T-helper 1 cell treated with Interleukin-12 subunit alpha and Interleukin-12 subunit beta and Interleukin-4 antibody, amounts not matched to agents 30 ng/mL and 1 ng/mL, for 36 hours (primary cell): ENCODE measurements at regions not wholly inside any gene's neighbourhood (a gene's known extent, or its start where the extent isn't known, plus 50 kb on each side); places are given as distances from the start of the nearest gene placed in this dataset.
"Not testable (repeated sequence)": the region's sequence is repeated elsewhere in the genome, so short reads cannot be mapped to it uniquely, and the experiment has no call there.

Experiments
- intact Hi-C: fragments of 100-400 bp; cut with micrococcal nuclease; formaldehyde crosslinking; loops from one replicate; pipeline ENCODE4 v1.15.1; 2024

DNA sequence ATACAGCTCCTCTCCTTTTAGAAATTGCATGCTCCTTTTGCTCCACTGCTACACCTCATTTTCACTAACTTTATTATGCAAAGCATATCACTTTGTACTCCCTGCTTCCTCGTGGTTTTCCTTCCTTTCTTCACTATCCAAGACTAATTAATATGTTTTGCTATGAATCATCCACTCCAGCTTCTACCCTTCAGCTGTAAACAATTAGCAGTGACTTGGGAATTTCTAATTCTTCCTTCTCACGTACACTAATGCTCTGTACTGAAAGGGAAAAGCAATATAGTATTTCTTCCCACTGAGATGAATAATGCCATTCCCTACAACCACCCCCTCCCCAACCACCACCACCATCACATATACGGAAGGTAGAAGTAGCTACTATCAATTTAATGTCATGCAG, 1917.0 kb downstream of the MRPL39 start:
- intact Hi-C loops = no loop called here

DNA sequence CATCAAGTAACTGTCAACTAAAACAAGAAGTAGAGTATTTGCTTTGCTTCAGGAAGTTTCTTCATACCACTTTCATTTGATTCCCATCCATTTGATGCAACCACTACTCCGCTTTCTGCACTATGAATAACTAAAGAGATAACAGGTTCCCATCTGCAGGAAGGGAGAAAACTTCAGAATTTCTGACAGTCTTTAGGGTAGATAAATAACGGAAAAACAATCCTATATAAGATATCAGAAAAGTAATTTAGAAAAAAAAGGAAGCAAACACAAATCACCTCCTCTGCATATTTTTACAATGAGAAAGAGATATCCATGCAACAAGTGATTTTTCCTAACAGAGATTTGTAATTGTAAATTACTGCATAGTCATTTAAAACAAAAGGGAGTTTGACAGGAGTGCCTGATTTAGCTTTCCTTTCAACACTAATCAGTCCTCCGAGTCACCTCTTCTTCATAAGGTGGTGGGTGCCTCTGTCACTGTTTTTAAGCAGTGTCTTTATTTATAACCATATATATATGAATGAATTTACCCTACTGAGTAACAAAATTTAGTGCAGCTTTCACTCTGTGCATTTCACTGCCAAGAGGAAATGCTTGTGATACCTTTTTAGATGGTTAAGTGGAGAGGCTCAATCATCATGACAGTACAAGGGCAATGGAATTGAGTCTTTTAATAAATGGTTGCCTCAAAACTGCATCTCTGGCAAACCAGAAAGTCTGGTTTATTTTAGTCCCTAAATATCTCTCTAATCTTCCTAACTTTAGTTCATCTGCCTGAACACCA, 1920.4 kb downstream of the MRPL39 start:
- intact Hi-C loops = no loop called here

DNA sequence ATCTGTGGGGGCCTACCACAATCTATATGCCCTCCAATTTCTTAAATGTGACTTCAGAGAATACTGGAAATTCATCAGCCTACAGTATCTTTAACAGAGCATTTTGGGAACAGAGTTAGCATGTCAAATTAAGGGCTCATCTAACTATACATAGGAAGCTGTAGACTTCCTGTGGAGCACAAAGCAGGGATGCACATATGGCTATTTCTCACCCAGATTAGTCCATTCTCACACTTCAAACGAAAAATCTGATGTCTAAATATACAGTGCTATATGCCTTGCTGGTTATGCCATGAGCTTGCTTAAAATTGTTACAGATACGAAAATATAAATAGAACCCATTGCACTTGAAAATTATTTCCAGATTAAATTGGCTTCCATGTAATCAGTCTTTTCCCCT, 1922.8 kb downstream of the MRPL39 start:
- intact Hi-C loops = no loop called here

DNA sequence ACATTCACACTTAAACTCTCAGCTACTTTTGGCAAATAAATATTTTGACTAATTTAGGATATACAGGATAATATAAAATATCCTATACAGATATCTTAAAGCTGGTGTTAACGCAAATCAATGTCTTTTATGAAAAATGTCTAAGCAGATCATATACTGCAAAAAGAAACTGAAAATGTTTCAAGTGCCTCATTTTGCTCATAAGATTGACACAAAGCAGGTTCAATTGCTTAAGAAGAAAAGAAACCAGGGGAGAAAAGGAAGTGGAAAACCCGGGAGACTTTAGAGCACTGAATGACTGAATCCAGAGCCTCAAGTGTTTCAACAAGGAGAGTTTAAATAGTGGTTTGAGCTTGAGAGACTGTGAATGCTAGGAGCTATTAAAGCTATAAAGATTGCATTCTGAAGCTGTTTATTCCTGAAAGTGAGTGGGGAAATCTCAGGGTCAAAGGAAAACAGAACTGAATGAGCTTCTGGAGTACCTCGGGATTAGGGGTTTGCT, 1943.0 kb downstream of the MRPL39 start:
- intact Hi-C loops = no loop called here

DNA sequence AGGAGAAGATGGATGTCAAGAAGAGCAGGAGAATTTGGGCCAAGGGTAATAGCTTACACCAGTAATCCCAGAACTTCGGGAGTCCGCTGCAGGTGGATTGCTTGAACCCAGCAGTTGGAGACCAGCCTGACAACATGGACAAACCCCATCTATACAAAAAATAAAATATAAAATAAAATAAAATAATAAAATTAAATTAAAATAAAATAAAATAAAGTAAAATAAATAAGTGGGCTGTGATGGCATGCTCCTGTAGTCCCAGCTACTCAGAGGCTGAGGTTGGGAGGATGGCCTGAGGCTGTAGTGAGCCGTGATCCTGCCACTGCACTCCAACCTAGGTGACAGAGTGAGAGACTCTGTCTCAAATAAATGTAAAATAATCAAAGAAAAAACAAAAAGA, 1946.7 kb downstream of the MRPL39 start:
- intact Hi-C loops = no loop called here

DNA sequence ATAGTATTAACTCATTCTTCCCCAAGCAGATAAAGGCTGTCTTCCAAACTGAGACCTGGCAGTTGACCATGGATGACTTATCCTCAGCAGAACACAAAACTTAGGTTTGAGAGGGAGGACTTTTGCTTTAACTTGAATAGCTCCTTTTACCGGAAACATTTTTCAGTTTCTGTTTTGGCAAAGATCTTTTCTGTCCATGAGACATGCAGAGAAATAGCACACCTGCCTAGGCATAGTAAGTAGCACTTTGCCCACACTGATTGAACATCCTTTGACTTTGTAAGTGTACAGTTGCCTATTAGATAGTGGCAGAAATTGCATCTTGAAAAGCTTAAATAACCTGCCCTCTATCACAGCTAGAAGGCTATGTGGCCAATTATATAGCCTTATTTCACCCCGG, 1962.5 kb downstream of the MRPL39 start:
- intact Hi-C loops = no loop called here

DNA sequence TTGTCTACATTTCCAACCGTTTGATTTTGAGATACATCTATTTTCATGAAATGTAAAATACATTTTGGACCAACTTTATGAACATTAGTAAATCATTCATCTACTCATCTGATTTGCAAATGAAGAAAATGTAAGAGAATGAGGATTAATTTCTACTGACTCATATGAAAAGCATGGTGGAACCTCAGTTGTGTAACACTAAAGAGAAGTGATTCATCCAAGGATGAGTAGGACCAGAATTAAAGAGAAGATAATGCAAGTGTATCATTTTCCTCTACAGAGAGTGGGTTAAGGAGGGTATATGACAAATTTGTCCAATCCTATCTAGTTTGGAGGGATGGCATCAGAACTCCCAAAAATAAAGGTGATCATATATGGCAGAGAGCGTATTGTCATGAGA, 1967.6 kb downstream of the MRPL39 start:
- intact Hi-C loops = no loop called here

DNA sequence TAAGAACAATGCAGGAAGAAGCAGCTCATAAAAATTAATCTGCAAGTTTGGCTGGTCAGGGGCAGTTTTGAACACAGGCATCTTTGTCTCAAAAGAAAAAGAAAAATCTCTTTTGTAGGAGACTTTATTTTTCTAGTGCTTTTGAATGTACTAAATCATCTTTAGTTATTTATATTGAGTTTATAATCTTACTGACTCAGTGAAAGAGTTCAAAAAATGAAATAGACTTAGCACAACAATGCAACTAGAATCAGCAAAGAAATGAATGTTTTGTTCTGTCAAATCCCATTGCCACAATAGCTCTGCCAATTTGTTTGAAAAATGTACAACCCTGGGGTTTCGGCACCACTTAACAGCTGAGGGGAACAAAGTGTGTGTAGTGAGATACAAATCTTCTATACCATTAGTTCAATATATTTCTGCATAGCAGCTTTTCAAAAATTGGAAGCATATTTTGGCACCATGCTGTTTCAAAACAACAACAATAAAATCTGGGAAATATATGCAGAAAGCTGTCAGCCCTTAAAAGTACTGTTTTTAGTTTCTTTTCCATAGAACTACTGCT, 1969.1 kb downstream of the MRPL39 start:
- intact Hi-C loops = no loop called here

DNA sequence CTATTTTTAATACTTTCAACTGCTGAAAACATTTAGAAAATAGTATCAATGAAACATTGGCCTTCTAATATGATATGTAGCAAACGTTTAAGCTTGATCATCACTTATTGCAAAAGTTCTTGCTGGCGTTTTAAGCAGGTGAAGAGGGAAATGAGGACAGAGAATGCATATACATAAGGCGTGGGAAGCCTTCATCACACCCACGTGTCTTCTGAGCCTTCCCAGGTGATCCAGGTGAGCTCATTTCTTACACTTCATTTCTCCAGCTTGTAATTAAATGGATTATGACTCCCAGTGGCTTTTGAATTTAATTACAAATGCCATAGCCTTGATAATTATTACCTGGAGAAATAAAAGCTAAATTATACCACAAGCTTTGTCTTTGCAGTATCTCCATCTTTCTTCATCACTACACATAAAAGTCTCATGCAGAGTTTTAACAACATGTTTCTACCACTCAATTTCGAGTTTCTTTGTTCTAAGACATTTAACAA, 1973.8 kb downstream of the MRPL39 start:
- intact Hi-C loops = no loop called here

DNA sequence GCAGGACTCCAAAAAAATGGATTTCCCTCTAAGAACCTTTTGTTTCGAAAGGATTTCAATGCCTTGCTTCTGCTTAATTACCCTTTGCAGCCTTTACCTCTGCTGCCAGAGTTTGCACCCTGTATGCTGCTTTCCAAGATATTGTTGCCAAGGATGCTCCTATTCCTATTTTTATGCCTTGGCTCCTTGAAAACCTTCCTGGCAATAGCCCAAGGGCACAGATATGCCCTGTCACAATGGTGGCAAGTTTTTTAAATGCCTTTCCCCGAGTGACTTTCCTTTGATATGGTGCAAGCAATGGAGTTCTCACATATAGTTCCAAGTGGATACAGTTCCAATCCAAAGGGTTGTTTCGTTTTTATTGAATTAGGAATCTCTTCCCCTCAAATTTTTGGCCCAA, 1983.0 kb downstream of the MRPL39 start:
- intact Hi-C loops = no loop called here

DNA sequence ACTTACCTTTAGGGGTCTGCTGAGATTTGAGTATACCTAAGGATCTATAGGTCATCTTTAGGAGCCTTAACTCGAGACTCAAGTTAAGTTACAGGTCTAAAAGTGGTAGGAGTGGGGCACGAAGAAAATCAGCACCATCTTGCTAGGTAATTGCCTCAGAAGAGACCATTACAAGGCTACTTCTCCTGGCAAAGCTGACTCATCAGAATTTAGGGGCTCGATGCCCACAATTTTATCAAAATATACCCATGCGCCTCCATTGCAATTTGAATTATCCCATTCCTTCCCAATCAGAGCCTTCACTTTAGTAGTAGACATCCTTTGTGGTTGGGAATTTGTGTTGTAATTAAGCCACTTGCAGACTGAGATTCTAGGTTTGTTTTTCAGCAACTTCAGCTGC, 1994.3 kb downstream of the MRPL39 start:
- intact Hi-C loops = no loop called here

DNA sequence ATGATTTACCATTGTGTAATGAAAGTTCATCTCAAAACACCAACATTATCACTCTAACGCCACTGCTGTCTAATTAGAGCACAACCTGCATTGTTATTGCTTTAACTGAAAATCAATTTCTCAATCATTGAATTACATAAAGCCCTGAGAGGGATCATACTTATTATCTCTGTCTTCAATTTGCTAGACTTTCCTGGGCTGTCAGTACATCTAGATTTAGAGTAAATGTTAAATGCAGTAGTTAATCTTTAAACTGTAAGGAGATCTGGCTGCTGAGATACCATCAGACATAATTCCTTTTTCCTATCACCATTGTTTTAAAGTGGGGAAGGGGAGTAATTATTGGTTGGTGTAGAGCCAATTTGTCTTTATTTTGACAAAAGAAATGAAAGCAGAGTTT, 1995.1 kb downstream of the MRPL39 start:
- intact Hi-C loops = no loop called here

DNA sequence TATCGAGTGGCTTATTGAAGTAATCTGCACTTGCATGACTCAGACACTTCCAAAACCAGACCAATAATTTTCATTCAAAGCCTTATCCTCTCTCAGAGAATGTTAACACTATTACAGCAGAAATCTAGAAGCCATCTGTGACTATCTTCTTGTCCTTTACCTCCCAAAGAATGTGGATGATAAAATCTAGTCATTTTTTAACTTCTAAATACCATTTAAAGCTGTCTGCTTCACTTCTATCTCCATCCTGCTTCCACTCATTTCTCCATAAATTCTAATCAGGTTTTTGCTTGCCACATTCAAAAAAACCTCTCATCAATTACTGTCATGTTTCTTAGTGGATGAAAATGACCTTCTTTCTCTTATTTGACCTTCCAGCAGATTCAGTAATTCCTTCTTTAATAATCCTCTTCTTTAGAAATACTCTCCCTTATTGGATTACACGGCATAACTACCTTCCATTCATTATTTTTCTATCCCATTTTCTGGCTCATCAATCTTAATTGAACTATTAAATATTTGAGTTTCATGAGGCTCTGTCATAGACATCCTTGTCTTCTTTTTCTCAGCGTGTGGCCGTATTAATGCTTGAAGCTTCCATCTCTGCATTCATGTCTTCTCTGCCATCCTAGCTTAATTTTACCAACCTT, 1999.4 kb downstream of the MRPL39 start:
- intact Hi-C loops = no loop called here

DNA sequence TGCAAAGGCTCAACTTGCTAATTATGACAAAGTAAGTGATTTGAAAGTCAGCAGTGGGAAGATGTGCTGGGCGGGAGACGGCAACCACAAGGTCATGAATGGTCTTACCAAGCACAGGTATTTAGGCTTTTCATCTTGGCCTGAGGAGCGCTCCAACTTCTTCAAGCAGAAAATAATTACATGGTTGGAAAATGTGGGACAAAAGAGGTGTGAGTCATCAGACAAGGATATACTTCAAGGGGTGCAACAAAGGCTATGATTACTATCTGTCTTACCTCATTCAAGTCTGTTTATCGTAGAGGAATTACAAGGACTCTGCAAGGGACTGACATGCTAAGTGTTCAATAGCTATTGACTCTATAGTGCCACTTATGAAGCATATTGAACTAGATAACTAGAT, 2005.7 kb downstream of the MRPL39 start:
- intact Hi-C loops = no loop called here

DNA sequence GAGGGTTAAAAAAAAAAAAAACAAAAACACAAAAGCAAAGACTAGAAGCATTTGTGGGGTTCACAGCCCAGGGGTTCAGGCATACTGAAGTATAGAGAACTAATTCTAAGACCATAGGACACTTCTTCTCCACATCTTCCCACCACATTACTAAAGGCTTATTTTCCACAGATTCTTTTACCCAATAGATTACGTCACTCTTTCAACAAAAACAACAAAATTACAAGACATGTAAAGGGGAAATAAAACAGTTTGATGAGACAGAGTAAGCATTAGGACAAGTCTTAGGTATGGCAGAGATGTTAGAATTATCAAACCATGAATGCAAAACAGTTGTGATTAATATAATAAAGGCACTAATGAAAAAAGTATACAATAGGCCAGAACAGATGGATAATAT, 2013.7 kb downstream of the MRPL39 start:
- intact Hi-C loops = no loop called here

DNA sequence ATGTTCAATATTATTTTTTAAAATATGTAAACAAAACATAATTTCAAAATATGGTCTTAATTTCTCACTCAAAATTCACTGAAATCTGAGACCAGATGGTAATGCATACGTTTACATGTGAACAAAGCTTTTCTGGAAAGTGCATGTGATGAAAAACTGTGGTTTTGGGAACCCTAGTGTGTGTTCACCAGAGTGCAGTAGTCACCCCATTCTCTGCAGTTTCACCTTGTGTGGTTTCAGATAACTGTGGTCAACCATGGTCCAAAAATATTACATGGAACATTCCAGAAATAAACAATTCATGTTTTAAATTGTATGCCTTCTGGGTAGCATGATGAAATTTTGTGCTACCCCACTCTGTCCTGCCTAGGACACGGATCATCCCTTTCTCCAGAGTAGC, 2021.9 kb downstream of the MRPL39 start:
- intact Hi-C loops = no loop called here

DNA sequence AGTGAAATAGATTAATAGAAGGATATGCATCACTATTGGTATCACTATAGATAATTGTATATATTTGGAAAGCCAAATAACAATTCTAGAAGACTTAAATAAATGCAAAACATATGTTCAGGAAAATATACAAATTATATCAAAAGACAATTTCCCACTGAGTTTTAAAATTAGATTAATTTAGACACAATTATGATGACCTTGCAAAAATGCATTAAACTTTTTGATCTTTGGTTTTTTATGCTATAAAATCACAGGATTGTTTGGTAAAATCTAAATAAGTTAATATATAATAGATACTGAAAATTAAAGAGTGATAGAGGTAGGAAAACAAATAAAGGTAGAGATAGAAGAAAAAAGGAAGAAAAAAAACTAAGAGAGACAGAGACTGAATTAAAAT, 2027.7 kb downstream of the MRPL39 start:
- intact Hi-C loops = no loop called here

DNA sequence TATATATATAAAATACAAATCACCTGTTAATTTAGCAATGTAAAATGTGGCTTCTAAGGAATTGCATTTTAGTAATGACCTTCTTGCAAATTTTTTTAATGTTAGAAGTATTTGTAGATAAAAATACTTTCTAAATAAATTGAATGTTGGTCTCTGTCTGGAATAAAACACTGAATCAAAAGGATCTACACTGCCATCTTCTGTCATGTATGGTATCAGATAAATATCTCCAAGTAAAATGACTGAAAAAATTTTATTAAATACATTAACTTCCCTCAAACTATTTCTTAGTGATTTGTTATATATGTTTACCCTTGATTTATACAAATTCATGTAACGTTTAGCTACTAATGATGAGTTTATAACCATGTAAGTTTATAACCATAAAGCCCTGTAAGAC, 2029.3 kb downstream of the MRPL39 start:
- intact Hi-C loops = no loop called here

DNA sequence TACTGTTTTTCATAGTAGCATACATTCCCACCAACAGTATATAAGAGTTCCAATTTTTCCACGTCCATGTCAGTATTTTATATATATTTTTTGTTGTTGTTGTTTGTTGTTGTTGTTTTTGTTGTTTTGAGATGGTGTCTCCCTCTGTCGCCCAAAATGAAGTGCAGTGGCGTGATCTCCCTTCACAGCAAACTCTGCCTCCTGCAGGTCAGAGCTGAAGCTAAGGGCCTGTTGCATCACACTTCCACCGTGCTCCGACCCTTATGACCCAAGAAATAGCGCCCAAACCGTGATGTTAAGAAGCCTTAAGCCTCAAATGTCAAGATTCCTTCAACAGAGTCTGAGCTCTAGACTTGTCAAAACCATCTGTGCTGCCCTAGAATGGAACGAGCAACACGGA, 2032.3 kb downstream of the MRPL39 start:
- intact Hi-C loops = no loop called here

DNA sequence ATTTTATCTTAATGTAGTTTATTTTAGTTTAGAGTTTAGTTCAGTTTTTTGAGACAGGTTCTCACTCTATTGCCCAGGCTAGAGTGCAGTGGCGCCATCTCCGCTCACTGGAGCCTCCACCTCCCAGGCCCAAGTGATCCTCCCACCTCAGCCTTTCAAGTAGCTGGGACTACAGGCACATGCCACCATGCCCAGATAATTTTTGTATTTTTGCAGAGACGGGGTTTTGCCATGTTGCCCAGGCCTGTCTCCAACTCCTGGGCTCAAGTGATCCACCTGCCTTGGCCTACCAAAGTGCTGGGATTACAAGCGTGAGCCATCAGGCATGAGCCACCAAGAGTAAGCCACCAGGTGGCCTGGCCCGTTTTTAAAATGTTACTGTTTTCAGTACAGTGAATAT, 2058.4 kb downstream of the MRPL39 start:
- intact Hi-C loops = not testable (repeated sequence)

DNA sequence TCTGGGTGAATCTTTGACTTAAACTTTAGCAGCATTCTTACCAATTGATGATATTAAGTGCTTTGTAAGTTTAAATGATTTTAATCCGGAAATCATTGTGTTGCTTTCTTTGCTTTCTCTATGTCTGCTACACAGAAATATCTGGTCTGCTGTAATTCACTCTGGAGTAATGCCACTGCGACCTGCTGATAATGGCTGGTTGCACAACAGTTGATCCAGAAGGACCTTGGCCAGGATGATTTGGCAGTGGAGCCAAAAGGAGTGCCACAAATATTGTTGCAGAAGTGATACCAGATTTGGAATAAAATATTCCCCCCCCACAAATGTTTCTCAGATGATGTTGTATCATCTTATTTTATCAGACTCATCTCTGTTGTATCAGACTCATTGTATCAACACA, 2063.9 kb downstream of the MRPL39 start:
- intact Hi-C loops = no loop called here

DNA sequence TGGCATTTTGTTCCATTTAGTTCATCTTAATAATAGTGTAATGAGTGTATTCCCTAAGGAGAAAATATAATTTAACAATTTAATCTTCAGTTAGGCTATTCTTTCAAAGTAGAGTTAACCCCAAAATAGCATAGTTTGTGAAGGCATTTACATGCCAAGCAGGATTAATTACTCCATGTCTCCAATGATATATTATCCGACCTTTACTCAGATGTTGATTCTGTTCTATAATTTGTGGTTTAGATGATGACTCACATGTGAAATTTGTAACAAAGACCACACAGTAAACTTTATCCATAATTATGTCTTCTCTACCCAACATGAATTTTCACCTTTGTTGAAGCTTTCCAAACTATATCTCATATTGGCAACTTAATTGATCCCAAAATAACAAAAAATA, 2065.2 kb downstream of the MRPL39 start:
- intact Hi-C loops = no loop called here

DNA sequence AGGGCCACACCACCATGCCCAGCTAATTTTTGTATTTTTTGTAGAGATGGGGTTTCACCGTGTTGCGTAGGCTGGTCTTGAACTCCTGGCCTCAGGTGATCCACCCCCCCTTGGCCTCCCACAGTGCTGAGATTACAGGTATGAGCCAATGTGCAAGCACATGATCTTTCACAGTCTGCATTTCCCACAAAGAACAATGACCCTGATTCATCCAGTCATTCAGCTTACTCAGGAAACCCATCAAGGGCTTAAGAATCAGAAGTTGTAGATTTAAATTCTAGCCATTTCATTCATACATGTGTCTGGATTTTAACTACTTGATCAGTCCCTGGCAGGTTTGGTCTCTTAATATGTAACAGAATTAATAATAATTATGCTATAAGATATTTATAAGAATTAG, 2065.7 kb downstream of the MRPL39 start:
- intact Hi-C loops = no loop called here
